LHCN-M2 (cell line): ENCODE measurements at regions not wholly inside any gene's neighbourhood (a gene's known extent, or its start where the extent isn't known, plus 50 kb on each side); places are given as distances from the start of the nearest gene placed in this dataset.

Experiments used
- DNase-seq: peaks from one replicate; pipeline ENCODE4 v3.0.0-alpha.2; 2012; ENCODE audit warnings: low read depth

DNA sequence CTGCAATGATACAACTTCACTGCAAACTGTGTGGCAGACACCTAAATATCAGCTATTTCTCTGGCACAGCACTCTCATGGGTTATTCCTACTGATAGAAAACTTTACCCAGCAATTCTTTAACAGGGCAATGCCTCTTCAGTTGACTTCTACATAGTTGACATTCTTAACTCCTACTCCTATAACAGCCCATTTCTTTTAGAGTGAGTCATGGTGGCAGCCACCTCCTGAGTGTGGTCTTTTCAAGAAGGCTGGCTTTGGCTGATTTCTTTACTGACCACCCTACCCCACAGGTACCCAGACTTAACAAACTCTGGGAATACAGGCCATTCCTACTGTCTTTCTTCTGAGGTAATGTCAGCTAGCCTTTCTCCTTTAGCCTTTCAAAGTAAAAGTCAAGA is 805.8 kb upstream of the ADGRL2 start:
- DNase-seq = no peak

DNA sequence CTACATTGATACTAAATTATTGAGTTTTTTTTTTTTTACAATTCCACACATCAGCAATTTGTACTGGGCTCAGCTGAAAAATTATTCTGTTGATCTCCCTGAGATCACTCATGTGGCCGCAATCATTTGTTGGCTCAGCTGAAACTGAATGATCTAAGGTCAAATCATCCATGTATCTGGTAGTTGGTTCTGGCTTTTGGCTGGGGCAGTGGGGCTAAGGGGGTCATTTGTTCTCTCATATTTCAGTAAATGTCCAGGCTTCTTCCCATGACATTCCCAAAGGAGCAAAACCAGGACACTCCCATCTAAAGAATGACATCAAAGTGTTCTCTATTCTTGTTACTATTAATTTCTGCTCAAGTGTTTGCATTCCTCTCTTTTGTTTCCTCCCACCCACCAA is 806.7 kb upstream of the ADGRL2 start:
- no peak for DNase-seq

DNA sequence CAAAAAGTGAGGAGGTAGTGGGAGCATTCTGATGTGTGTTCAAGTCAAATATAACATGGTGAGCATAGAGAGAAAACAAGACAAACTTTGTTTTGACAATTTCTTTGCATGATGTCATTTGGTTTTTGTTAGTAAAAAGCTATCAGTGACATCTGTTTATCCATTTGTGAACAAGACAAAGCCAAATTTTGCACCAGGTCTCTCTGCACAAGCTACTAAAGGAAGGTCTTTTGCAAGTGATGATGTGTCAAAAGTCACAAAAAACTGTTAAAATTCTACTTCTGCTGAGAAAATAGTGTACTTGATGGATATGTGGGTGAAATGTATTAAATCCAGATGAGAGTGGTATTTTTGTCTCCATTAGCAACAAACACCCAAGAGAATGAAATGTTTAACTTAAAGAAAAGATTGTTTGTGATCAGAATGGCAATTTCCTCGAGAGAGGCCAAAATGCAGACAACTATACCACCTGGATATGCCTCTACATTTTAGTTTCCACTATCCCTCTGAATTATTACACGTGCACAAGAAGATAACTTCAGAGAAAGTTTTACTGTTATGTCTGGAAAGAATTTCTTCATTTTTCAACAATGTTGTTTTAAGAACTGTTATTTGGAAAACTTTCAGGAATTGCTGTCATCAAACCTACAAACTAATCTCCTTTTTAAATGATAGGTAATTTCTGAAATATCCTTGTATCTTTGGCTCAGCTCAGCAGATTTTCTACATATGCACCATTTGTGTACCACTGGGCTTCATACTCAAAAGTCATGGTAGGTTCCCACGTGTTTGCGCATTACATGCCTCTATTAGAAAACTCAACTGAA is 807.4 kb upstream of the ADGRL2 start:
- no peak for DNase-seq

DNA sequence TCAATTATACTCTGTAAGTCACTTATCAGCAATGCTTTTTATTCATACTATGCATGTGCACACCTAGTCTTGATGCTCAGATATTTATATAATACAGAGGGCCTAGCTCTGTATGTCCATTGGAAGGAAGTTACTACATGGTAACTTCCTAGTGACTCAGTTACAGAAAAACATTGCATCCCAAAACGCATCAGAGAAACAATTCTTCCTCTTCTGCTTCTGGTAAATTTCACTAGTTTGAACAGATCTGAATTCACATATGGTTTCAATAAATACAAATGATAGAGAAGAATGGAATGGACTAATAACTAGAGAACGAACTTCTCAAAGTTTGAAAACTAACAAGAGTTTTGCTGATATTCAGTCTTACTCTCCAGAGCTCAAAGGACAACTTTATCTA is 811.3 kb upstream of the ADGRL2 start:
- no peak for DNase-seq

DNA sequence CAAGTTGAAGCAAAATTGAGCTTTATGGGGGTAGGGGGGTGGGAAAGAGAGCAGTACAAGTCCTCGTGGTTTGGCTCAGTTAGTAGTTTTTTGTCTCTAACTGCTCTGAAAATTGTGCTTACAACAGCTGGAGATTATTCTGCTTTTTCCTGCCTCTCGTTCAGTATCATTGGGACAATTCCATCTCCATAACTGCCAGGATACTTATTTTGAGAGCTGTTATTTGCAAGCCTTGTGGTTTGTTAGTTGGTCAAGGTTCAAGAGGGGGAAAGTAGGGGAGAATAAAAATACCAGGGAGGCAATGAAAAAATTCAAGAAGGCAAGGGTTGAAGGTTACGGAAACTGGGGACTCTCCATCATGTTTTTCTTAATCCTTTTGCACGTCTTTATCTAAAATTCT is 811.8 kb upstream of the ADGRL2 start:
- no peak for DNase-seq

DNA sequence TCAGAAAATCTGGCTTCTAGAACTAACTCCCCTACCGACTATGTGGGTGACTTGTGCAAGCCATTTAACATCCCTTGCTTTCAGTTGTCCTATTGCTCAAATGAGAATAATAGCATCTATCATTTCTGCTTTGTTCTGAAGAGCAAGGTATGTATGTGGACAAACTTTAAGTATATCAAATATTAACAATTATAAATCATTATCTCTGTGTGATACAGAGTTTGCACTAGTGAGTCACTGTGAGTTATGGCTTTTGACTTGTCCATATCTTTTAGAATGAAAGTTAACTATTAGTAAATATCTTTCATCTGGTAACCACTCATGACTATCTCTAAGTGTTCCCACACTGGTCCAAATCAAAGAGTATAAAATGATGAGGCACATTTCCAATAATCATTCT is 812.9 kb upstream of the ADGRL2 start:
- no peak for DNase-seq

DNA sequence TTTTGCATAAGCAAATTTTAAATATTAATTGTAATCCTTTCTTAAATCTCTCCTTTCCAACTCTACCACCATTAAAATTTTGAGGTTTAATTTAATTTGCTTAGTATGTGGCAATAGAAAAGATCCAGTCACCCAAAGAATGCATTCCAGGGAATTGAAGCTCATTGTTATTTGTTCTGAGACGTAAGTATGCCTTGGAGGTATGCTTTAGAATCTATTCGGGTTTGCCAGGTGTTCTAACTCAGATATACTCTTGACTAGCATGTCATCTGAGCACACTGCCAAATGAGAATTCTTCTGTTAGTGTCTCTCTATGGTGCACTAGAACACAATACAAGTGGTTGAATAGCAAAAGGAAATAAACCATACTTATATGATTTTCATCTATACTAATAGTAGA is 813.6 kb upstream of the ADGRL2 start:
- DNase-seq = no peak

DNA sequence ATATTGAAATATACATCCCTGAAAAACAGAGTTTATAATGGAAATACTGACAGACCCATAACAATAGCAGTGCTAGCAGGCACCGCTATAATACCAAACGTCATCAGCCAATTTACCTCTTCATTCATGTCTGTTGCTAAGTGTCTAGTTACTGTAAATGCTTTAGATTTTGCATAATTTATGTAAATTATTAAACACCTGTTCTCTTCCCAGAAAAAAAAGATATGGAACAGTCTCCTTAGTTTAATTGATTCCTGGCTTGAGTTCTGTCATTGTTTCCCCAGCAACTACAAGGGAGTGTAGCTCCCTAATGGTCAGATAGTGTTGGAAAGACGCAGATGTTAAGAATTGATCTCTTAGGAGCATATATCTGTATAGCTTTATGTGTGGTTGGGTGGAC is 817.9 kb upstream of the ADGRL2 start:
- no peak for DNase-seq

DNA sequence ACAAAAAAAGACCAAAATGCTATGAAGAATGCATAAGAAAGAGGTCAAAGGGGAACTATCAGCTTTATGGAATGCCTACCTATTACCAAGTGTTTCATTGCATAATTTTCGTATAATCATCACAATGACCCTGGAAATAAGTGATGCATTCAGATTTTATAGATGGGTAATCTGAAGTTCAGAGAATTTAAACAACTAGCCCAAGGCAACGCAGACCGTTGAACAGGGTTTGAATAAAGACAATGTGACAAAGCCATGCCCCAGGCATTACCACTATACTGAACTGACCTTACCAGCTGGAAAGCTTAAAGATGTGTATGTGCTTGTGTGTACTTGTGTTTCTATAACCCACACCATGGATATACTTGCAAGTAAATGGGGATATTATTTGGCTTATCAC is 827.6 kb upstream of the ADGRL2 start:
- no peak for DNase-seq

DNA sequence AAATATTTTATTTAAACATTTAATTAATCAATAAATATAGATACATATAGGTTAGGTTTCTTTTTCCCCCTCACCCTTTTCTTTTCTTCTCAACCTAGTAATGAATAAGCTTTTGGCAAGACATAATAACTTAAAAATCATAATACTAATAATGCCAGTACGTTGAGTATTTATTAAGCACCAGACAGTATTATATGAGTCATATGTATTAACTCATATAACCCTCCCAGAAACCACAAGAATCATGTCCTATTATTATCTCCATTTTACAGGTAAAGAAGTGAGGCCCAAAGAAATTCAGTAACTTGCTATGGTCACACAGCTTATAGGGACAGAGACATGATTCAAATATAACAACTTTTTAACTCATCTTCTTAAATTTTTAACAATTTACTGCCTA is 834.5 kb upstream of the ADGRL2 start:
- DNase-seq = no peak

DNA sequence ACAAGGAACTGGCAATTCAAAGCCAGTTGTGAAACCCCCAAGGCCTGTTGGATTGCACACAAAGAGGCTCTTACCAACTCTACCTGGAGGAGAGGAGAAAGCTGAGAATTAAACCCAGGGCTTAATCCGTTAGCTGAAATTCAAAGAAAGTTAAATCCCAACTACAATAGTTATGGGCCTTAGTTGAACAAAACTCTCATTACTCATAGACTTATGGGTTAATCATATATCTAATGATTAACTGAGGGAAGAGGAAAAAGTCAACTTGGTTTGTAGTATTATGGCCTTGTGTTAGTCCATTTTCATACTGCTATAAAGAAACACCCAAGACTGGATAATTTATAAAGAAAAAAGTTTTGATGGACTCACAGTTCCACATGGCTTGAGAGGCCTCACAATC is 838.2 kb upstream of the ADGRL2 start:
- no peak for DNase-seq

DNA sequence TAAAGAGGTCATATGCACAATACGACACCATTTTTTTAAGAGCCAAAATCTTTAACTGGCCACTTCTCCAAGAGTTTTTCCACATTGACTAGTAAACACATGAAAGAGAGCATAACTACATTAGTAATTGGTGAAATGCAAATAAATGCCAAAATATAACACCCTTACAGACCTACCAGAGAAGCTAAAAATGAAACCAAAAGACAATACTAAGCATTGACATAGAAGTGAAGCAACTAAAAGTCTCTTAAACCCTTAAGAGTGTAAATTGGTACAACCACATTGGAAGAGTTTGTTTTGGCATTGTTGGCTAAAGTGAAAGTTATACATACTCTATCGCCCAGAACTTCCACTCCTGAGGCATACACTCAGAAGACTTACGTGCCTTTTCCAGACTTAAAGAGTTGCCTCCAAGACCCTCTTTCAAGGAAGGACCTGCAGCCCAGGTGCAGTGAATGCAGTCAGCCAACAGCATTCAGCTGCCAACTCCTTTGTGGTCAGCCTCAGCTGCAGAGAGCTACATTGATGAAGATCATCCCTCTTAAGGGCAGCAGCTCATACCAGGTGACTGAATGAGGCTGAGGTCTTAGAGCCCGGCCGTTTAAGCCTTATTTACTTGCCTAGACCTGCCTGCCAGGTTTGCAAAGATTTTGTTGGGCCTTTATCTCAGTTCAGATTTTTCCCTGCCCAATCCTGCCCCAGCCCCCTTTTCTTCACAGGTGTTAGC is 839.1 kb upstream of the ADGRL2 start:
- DNase-seq = no peak

DNA sequence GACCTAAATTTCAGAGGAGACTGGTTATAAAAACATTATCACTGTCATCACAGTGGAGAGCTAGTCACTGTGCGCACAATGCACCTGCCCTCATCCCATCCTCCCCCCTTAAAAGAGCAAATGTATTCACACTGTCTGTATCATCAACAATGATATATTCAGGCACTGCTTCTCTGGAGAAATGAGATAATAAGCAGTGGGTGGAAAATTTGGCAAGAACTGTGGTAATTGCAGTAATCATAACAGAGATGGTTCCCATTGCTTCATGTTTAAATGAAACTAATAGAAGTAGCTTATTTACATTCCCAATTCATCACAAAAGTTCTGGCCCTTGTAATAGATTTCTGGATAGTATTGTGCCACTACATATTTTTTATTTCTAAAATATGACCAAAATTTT is 867.4 kb upstream of the ADGRL2 start:
- DNase-seq = no peak

DNA sequence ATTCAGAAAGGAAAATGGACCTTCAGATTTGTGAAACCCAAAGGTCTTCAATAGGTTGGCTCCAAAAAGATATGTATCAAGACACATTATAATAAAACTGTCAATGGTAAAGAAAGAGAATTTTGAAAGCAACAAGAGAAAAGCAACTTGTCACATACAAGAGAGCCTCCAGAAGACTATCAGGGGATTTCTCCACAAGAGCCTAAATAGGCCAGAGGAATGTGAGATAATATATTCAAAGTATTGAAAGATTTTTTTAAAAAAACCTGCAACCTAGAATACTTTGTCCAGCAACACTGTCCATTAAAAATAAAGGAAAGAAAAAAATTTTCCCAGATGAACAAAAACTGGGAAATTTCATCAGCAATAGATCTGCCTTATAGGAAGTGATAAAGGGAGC is 869.6 kb upstream of the ADGRL2 start:
- DNase-seq = no peak

DNA sequence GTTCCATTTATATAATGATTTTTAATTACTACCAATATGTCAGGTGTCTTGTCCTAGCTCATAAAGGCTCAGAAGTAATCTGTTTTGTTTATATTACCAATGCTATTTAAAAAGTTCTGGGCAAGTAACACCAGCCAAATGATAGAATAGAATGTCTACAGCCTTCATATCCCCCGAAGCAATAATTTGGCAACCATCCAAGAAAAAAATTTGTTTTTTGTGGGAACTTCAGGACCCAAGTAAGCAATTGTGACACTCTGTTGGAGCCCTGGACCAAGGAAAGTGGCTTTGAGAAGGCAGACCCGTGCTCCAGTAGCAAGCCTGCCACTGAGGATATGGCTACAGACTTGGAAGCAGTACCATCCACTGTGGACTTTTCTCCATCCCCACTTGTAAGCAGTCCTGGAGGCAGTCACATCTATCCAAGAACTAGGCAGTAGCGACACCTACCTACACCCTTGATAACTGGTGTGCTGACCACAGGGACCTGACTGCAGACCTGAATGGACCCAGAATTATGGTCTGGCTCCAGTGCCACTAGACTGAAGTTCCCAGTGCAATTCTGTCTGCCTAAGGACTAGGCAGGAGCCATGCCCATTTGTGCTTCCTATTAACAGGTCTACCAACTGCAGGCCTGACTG is 870.7 kb upstream of the ADGRL2 start:
- no peak for DNase-seq

DNA sequence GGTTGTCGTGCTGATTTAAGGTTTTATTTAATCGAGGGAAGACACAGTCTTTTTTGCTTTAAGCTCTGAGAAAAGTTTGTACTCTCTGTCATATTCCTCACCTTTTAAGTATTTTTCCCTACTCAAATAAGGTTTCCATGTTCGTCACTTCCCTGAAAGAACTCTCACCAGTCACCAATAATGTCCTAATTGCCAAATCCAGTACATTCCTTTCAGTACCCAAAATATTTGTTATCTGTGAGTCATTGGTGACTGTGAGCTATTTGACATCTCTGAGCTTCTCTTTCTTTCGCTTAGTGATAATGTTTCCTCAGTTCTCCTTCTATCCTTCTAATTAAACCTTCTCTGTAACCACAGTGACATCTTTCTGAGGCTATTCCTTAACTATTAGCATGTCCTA is 874.2 kb upstream of the ADGRL2 start:
- DNase-seq = no peak

DNA sequence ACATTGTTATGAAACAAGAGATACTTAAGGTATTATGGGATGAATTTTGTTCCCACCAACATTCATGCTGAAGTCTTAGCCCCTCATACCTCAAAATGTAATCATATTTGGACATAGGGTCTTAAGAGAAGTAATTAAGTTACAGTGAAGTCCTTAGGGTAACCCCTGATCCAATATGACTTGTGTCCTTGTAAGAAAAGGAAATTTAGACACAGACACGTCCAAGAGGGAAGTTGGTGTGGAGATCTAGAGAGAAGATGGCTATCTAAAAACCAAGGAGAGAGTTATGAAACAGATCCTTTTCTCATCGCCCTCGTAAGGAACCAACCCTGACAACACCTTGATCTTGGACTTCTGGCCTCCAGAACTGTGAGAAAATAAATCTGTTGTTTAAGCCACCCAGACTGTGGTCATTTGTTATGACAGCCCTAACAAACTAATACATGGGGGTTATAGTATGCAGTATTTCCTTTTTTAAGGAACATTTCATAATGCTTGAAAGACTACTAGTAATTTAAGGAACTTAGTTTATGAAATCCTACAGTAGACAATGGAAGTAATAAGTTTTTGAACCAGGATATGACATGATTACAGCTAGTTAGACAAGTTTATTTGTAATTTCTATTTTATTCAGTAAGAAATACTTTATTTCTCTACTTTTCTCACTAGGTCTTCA is 875.5 kb upstream of the ADGRL2 start:
- no peak for DNase-seq

DNA sequence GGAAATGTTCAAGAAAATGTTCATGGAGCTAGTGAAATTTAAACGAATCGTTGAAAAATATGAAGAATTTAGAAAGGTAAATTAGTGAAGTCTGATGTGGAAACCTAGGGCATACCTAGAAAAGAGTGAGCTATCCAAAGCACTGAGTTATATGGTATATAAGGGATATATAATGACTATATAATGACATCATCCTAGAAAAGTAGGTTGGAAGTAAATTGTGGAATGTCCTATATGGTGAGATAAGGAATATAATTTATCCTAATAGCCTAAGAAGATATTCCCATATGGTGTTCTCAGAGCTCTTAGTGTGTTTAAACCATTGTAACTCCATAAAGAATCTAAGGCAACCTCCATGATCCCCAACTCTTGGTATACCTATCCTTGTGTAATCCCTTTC is 876.4 kb upstream of the ADGRL2 start:
- no peak for DNase-seq

DNA sequence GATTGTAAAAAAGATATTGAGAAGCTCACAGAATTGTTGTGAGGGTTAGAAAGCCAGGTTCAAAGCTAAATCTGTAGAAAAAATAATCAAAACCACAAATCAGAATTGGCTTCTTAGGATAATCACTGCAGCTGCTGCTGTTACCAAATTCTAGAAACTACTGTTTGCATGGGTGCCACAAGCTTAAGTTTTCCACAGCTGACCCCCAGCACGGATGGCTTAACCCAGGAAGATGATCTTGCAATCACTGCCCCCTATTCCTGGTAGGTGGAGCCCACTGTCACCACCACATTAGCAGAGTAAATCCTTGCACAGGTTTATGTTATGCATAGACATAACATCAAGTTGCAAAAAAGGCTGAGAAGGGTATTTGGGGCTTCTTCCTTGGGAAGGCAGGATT is 877.8 kb upstream of the ADGRL2 start:
- DNase-seq = no peak

DNA sequence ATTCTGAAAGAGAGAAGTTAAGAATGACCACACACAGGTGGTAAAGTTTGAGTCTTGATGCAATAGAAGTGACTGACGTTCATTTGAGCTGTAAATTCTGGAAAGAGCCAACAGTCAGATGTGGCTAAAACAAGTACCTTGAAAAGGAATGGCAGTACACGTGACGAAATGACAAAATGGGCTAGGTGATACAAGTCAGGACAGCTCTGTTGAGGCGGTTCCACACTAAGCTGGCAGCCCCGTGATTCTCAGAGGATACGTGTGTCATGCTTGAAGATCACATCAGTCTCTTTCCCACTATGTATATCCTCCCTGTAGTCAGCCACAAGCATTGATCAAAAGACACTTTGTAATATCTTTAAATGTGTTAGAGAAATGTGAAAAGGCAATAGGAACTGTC is 881.3 kb upstream of the ADGRL2 start:
- no peak for DNase-seq

DNA sequence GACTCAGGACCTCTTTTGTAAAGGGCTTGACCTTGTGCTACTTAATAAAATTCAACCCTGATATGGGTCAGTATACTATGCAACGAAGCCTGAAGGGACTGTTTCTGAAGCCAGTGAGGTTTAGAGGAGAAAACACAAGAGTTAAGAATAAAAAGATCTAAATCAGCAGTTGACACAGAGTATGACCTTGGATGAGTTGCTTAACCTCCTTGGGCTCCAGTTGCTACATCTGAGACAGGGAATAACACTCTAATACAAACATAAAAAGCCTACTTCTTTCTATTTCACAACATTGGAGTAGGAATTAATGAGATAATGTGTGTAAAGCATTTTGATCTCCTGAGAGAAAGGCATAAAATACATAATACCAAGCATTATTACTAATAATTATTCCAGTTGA is 882.4 kb upstream of the ADGRL2 start:
- DNase-seq = no peak

DNA sequence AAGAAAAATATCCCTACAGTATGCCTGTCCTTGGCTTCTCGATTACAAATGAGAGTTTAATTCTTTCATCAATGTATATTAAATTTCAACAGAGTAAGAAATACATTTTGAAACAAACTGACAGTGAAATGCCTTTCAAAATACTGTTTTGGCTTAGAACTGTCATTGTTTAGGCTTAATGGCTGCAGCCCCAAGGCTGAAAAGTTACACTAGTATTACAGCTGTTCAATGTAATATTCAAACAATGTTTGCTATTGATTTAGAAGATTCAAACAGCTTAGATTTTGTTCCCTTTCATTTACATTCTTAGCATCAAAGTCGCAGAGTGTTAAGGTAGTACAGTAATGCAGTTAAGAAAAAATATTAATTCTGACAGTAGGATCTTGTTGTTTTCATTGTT is 882.9 kb upstream of the ADGRL2 start:
- DNase-seq = no peak
